ENCODE measurements at regions not wholly inside any gene's neighbourhood (a gene's known extent, or its start where the extent isn't known, plus 50 kb on each side); places are given as distances from the start of the nearest gene placed in this dataset.

DNA sequence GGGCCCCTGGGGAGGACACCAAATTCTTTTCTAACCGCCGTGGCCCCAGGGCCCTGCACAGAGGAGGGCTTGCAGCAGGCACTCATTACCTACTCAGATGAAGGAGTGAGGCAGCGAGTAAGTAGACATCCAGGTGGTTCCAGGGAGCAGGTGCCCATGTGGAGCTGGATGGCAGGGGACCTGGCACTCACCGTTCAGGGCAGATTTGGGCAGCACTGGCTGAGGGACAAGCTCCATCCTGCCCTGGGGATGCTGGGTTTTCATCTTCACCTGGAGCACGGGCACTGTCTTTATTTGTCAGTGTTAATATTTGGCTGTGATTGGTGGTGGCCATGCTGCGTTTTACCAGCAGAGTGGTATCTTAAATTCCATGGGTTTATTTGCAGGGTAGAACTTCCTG, 1182.7 kb downstream of the BRD1 start:
- Histone ChIP-seq H3K27ac (ENCODE audit: insufficient read depth, low read length, poor library complexity, severe bottlenecking) (no peak overlapping the region), H3K9me3 (ENCODE audit: control insufficient read depth, low read length) (no peaks in the 10 kb centered on the region), H3K4me3 (ENCODE audit: insufficient read depth, low read depth, low read length, poor library complexity, severe bottlenecking) (no peak overlapping the region)

DNA sequence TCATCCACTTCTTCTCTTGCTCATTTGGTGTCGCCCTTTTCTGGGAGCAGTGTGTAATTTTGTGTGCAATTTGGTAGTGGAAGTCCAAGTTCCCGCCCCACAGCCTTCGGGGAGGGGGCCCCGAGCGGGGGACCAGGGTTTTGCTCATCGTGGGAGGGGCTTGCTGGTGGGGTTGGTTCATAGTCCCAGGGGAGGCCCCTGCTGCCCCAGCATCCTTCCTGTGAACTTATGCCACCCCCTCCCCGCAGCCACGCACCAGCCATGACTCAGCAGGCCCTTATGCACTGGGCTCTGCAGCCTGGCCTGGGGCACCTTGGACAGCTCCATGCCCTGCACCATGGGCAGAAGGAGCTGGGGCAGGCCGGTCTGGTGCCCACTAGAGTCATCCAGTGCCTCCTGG, 1183.6 kb downstream of the BRD1 start:
- H3K4me3 ChIP-seq (ENCODE audit: insufficient read depth, low read depth, low read length, poor library complexity, severe bottlenecking): no peak overlapping the region
- no peaks in the 10 kb centered on the region for H3K27me3 ChIP-seq (replicated peaks; ENCODE audit: control insufficient read depth, insufficient read depth, low read length, poor library complexity, severe bottlenecking)
- H3K9me3 ChIP-seq (ENCODE audit: control insufficient read depth, low read length): no peaks in the 10 kb centered on the region
- H3K4me1 ChIP-seq (ENCODE audit: control insufficient read depth, insufficient read depth, low read length, poor library complexity, severe bottlenecking): no peaks in the 10 kb centered on the region
- no peak overlapping the region for H3K27ac ChIP-seq (ENCODE audit: insufficient read depth, low read length, poor library complexity, severe bottlenecking)
- H3K36me3 ChIP-seq (ENCODE audit: control insufficient read depth, insufficient read depth, low read length): no peaks in the 10 kb centered on the region
- DNase-seq: no peak

More for the DNA sequence above, 1182.7 kb downstream of the BRD1 start:
- Histone ChIP-seq H3K36me3 (ENCODE audit: control insufficient read depth, insufficient read depth, low read length) (no peaks in the 10 kb centered on the region), H3K27me3 (replicated peaks; ENCODE audit: control insufficient read depth, insufficient read depth, low read length, poor library complexity, severe bottlenecking) (no peaks in the 10 kb centered on the region), H3K4me1 (ENCODE audit: control insufficient read depth, insufficient read depth, low read length, poor library complexity, severe bottlenecking) (no peaks in the 10 kb centered on the region)
- no peak for DNase-seq

DNA sequence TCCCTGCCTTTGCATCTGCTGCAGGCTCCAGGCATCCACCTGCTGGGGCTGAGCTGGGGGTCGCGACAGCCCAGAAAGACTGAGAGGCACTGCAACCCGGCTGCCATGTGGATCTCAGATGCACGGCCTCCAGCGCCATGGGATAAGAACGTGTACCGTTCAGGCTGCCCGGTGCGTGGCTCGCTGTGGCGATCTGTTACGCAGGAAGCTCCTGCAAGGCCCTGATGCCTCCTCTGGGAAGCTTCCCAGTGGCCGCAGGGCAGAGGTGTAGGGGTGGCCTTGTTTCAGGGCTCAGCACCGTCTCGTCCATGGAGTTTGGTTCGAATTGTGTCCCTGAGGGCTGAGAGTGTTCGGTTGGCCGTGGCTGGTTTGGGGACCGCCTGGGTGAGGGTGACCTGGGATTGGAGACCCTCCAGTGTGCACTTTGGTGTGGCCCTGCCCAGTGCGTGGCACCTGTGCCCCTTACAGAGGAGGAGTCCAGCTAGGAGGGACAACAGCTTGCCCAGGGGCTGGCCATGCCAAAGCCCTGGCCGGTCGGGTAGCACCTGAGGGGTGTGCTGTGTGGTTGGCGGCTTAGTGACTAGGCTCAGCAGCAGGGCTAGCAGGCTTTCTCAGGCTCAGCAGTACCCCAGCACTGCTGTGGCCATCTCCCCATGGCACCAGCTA, 1184.5 kb downstream of the BRD1 start:
- no peak overlapping the region for H3K4me3 ChIP-seq (ENCODE audit: insufficient read depth, low read depth, low read length, poor library complexity, severe bottlenecking)
- H3K9me3 ChIP-seq (ENCODE audit: control insufficient read depth, low read length): no peaks in the 10 kb centered on the region
- H3K4me1 ChIP-seq (ENCODE audit: control insufficient read depth, insufficient read depth, low read length, poor library complexity, severe bottlenecking): no peaks in the 10 kb centered on the region
- DNase-seq: no peak
- no peaks in the 10 kb centered on the region for H3K27me3 ChIP-seq (replicated peaks; ENCODE audit: control insufficient read depth, insufficient read depth, low read length, poor library complexity, severe bottlenecking)
- H3K36me3 ChIP-seq (ENCODE audit: control insufficient read depth, insufficient read depth, low read length): no peaks in the 10 kb centered on the region
- no peak overlapping the region for H3K27ac ChIP-seq (ENCODE audit: insufficient read depth, low read length, poor library complexity, severe bottlenecking)

DNA sequence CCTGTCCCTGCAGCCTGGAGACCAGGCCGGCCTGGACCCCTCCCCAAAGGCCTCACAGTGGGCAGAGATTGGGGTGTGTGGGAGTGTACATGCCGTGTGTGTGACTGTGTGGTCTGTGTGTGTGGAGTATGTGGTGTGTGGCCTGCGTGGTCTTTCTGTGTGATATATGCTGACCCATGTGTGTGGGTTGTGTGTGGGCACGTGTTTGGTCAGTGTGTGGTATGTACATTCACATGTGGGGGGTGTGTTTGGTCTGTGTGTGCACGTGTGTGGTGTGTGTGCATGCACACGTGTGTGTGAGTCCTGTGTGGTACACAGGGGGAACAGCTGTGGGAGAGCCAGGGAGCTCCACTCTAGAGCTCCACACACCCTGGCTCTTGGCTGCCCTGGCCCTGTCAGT, 1185.1 kb downstream of the BRD1 start:
- Histone ChIP-seq H3K4me1 (ENCODE audit: control insufficient read depth, insufficient read depth, low read length, poor library complexity, severe bottlenecking) (no peaks in the 10 kb centered on the region), H3K9me3 (ENCODE audit: control insufficient read depth, low read length) (no peaks in the 10 kb centered on the region), H3K27me3 (replicated peaks; ENCODE audit: control insufficient read depth, insufficient read depth, low read length, poor library complexity, severe bottlenecking) (no peaks in the 10 kb centered on the region), H3K27ac (ENCODE audit: insufficient read depth, low read length, poor library complexity, severe bottlenecking) (no peak overlapping the region), H3K4me3 (ENCODE audit: insufficient read depth, low read depth, low read length, poor library complexity, severe bottlenecking) (no peak overlapping the region), H3K36me3 (ENCODE audit: control insufficient read depth, insufficient read depth, low read length) (no peaks in the 10 kb centered on the region)
- no peak for DNase-seq

DNA sequence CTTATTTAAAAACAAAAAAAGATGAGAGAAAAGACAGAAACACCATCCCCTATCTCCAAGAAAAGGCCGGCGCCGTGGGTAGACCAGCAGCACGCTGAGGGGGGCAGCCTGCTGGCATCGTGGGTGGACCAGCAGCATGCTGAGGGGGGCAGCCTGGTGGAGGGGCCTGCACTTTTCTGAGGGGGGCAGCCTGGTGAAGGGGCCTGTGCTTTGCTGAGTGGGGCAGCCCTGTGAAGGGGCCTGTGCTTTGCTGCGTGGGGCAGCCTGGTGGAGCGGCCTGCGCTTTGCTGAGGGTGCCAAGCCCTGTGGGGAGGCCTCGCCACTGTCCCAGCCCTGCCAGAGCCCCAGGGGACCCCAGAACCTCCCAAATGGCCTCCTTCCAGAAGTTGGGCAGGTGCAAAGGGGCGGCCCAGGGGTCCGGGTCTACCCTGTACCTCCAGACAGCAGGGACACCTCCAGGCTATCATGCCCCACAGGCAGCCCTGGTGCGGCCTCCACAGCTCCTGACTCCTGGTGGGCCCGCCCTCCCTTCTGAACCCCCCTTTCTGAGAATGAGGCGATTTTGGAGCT, 1185.7 kb downstream of the BRD1 start:
- no peaks in the 10 kb centered on the region for H3K27me3 ChIP-seq (replicated peaks; ENCODE audit: control insufficient read depth, insufficient read depth, low read length, poor library complexity, severe bottlenecking)
- no peak overlapping the region for H3K4me3 ChIP-seq (ENCODE audit: insufficient read depth, low read depth, low read length, poor library complexity, severe bottlenecking)
- H3K9me3 ChIP-seq (ENCODE audit: control insufficient read depth, low read length): no peaks in the 10 kb centered on the region
- H3K27ac ChIP-seq (ENCODE audit: insufficient read depth, low read length, poor library complexity, severe bottlenecking): no peak overlapping the region
- DNase-seq: no peak
- no peaks in the 10 kb centered on the region for H3K36me3 ChIP-seq (ENCODE audit: control insufficient read depth, insufficient read depth, low read length)
- no peaks in the 10 kb centered on the region for H3K4me1 ChIP-seq (ENCODE audit: control insufficient read depth, insufficient read depth, low read length, poor library complexity, severe bottlenecking)

DNA sequence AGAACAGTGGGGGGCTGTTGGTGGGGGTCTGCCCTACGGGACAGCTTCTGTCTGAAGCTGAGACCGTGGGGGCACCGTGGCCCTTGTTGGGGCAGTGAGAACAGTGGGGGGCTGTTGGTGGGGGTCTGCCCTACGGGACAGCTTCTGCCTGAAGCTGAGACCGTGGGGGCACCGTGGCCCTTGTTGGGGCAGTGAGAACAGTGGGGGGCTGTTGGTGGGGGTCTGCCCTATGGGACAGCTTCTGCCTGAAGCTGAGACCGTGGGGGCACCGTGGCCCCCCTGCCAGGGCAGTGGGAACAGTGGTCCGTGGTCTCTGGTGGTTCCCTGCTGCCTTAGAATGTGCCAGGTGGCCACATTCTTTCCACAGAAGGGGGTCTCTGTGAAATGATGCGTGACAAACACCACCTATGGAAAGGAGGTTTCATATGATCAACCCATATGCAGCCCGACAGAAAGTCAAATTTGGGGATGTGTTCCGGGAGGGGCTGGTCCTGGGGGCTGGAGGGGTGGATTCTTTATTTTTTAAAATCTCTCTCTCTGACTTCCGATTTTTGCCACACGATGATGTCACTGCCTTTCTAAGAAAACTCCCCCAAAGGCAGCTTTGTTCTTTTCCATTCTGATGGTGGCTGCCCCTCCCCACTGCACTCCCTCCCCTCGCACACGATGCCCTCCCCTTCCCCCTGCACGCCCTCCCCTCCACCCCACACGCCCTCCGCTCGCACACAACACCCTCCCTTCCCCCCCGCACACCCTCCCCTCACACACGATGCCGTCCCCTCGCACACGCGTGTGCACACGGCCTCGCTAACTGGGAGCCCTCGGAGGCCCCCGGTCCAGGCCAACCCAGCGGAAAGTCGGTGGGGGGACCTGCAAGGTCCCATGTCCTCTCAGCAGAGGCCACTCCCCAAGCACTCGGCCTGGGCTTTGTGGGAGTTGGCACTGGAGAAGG, 1186.5 kb downstream of the BRD1 start:
- H3K27me3 ChIP-seq (replicated peaks; ENCODE audit: control insufficient read depth, insufficient read depth, low read length, poor library complexity, severe bottlenecking): no peaks in the 10 kb centered on the region
- H3K9me3 ChIP-seq (ENCODE audit: control insufficient read depth, low read length): no peaks in the 10 kb centered on the region
- no peaks in the 10 kb centered on the region for H3K36me3 ChIP-seq (ENCODE audit: control insufficient read depth, insufficient read depth, low read length)
- no peak for DNase-seq
- H3K4me1 ChIP-seq (ENCODE audit: control insufficient read depth, insufficient read depth, low read length, poor library complexity, severe bottlenecking): no peaks in the 10 kb centered on the region
- H3K4me3 ChIP-seq (ENCODE audit: insufficient read depth, low read depth, low read length, poor library complexity, severe bottlenecking): no peak overlapping the region
- H3K27ac ChIP-seq (ENCODE audit: insufficient read depth, low read length, poor library complexity, severe bottlenecking): no peak overlapping the region

DNA sequence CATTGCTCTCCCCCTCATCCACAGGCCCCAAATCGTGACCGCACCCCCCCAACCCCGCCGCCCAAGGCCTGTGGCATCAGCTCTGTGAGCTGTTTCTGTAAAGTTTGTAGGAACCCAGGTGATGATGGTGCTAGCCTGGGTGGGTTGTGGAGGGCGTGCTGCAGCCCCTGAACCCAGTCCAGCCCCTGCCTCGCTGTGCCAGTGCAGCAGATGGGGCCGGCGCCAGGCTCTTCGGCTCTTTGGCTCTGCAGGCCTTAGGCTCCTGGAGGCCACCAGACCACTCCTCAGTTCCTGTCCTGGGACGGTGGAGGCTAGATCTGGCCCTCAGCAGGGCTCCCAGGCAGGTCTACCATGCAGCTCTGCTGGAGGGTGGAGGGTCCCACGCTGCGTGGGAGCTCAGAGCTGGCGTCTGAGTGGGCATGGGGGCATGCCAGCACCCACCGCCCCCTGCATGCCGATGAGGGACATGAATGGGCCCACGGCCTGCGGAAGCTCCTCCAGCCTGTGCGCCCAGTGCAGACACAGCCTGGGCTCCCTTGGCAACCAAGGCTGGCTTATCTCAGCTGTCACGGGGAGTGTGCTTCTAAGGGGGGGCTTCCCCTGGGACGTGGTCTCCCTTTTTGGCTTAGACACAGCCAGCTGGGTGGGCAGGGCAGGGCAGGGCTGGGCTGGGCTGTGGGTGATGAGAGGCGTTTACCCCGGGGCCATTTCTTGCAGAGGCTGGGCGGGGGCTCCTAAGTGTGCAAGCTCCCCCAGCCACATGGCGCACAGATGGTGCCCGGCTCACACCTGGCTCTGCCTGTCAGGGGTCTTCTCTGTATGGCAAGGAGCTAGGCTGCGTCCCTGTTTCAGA, 1187.6 kb downstream of the BRD1 start:
- Histone ChIP-seq H3K27ac (ENCODE audit: insufficient read depth, low read length, poor library complexity, severe bottlenecking) (no peak overlapping the region), H3K4me3 (ENCODE audit: insufficient read depth, low read depth, low read length, poor library complexity, severe bottlenecking) (no peak overlapping the region)

DNA sequence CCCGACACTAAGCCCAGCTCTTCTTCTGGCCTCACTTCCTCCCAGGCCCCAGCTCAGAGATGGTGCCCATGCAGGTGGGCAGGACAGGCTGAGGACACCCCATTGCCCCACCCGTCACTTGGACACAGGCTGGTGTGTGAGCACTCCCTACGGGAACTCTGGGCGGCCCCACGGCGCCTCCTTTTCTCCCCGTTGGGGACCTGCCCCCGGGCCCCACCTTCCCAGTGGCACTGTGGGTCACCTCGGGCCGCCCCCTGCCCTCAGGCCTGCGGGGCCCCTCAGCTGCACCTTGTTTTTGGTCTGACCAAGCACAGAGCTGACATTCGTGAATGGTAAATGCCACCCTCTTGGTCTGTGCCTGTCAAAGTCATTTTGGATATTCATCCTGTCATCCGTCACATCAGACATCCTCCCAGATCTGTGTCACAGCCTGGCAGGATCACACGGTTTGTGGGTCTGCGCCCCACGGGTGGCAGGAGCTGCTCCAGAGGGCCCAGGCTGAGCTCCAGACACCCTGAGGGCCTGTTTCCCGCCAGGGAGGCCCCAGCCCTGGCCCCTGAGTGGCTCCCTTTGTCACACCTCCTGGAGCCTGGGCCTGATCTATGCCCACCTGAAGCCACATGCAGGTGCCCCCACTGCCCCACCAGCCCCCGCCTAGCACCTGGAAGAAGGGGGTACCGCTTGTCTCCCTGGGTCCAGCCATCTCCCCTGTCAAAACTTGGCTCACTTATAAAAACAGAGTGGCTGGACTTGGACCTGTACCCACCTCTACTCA, 1188.5 kb downstream of the BRD1 start:
- H3K4me3 ChIP-seq (ENCODE audit: insufficient read depth, low read depth, low read length, poor library complexity, severe bottlenecking): no peak overlapping the region
- no peaks in the 10 kb centered on the region for H3K4me1 ChIP-seq (ENCODE audit: control insufficient read depth, insufficient read depth, low read length, poor library complexity, severe bottlenecking)
- H3K36me3 ChIP-seq (ENCODE audit: control insufficient read depth, insufficient read depth, low read length): no peaks in the 10 kb centered on the region
- no peak overlapping the region for H3K27ac ChIP-seq (ENCODE audit: insufficient read depth, low read length, poor library complexity, severe bottlenecking)
- no peaks in the 10 kb centered on the region for H3K9me3 ChIP-seq (ENCODE audit: control insufficient read depth, low read length)
- no peaks in the 10 kb centered on the region for H3K27me3 ChIP-seq (replicated peaks; ENCODE audit: control insufficient read depth, insufficient read depth, low read length, poor library complexity, severe bottlenecking)
- no peak for DNase-seq

More for the DNA sequence above, 1187.6 kb downstream of the BRD1 start:
- no peaks in the 10 kb centered on the region for H3K9me3 ChIP-seq (ENCODE audit: control insufficient read depth, low read length)
- DNase-seq: no peak
- H3K27me3 ChIP-seq (replicated peaks; ENCODE audit: control insufficient read depth, insufficient read depth, low read length, poor library complexity, severe bottlenecking): no peaks in the 10 kb centered on the region
- H3K4me1 ChIP-seq (ENCODE audit: control insufficient read depth, insufficient read depth, low read length, poor library complexity, severe bottlenecking): no peaks in the 10 kb centered on the region
- H3K36me3 ChIP-seq (ENCODE audit: control insufficient read depth, insufficient read depth, low read length): no peaks in the 10 kb centered on the region

DNA sequence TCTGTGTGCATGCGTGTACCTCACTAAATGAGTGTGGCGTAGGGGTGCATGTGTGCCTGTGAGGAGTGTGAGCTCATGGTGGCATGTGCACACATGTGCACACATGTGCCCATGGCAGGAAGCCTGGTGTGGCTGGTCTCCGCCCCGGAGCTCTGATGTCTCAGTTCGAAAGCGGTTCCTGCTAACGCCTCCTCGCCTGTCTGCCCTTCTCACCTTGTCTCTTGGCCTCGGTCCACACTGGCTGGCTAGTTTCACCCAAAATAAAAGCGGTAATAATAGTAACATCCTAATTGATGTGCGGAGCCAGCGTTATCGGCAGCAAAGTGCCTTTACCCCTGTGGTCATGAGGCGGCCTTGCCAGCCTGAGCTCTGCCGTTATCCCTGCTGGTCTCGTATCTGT, 1190.4 kb downstream of the BRD1 start:
- no peaks in the 10 kb centered on the region for H3K4me1 ChIP-seq (ENCODE audit: control insufficient read depth, insufficient read depth, low read length, poor library complexity, severe bottlenecking)
- no peaks in the 10 kb centered on the region for H3K9me3 ChIP-seq (ENCODE audit: control insufficient read depth, low read length)
- H3K27ac ChIP-seq (ENCODE audit: insufficient read depth, low read length, poor library complexity, severe bottlenecking): no peak overlapping the region
- no peak for DNase-seq
- no peak overlapping the region for H3K4me3 ChIP-seq (ENCODE audit: insufficient read depth, low read depth, low read length, poor library complexity, severe bottlenecking)
- H3K36me3 ChIP-seq (ENCODE audit: control insufficient read depth, insufficient read depth, low read length): no peaks in the 10 kb centered on the region
- H3K27me3 ChIP-seq (replicated peaks; ENCODE audit: control insufficient read depth, insufficient read depth, low read length, poor library complexity, severe bottlenecking): no peaks in the 10 kb centered on the region
